ENCODE measurements at regions not wholly inside any gene's neighbourhood (a gene's known extent, or its start where the extent isn't known, plus 50 kb on each side); places are given as distances from the start of the nearest gene placed in this dataset.

DNA sequence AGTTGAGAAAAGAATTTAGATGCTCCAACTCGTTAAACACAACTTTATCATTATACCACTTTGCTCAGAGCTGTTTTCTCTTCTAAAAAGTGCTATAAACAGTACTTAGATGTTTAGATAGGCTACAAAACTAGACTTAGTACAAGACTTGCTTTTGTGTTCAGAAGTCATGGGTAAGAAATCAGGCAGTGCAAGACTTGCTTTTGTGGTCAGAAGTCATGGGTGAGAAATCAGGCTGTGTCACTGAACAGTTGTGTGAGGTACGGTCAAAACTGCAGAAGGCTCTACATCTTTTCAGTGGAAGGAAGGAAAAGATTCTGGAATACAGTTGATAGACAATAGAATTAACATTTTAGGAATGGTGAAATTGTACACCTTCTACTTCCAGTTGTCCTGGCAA is 239.7 kb downstream of the DNAJB9 start:
- no peak overlapping the region for H3K27ac ChIP-seq (ENCODE audit: low read depth in 2 of 2, low read length in 2 of 2)
- no peaks in the 10 kb centered on the region for H3K36me3 ChIP-seq (ENCODE audit: control insufficient read depth in 2 of 2, insufficient read depth in 2 of 2, low read length in 2 of 2)
- no peak overlapping the region for H3K9ac ChIP-seq (ENCODE audit: low read depth in 1 of 2, low read length in 2 of 2)
- H3K4me1 ChIP-seq (ENCODE audit: control insufficient read depth in 2 of 2, insufficient read depth in 2 of 2, low read length in 2 of 2), result no peaks in the 10 kb centered on the region
- no peaks in the 10 kb centered on the region for H3K9me3 ChIP-seq (ENCODE audit: control insufficient read depth in 2 of 2, low read length in 2 of 2)
- H3K27me3 ChIP-seq (ENCODE audit: control insufficient read depth in 2 of 2, insufficient read depth in 2 of 2, low read length in 2 of 2), result no peaks in the 10 kb centered on the region
- H3K4me3 ChIP-seq (ENCODE audit: low read length in 2 of 2), result no peak overlapping the region

GRCh38 chr7:108810756-108811385 is 241.2 kb downstream of the DNAJB9 start:
- Histone ChIP-seq H3K4me1 (ENCODE audit: control insufficient read depth in 2 of 2, insufficient read depth in 2 of 2, low read length in 2 of 2) (no peaks in the 10 kb centered on the region), H3K9me3 (ENCODE audit: control insufficient read depth in 2 of 2, low read length in 2 of 2) (no peaks in the 10 kb centered on the region), H3K27me3 (ENCODE audit: control insufficient read depth in 2 of 2, insufficient read depth in 2 of 2, low read length in 2 of 2) (no peaks in the 10 kb centered on the region), H3K4me3 (ENCODE audit: low read length in 2 of 2) (no peak overlapping the region), H3K36me3 (ENCODE audit: control insufficient read depth in 2 of 2, insufficient read depth in 2 of 2, low read length in 2 of 2) (no peaks in the 10 kb centered on the region), H3K9ac (ENCODE audit: low read depth in 1 of 2, low read length in 2 of 2) (no peak overlapping the region), H3K27ac (ENCODE audit: low read depth in 2 of 2, low read length in 2 of 2) (no peak overlapping the region)

- no peaks in the 10 kb centered on the region for H3K27me3 ChIP-seq (ENCODE audit: control insufficient read depth in 2 of 2, insufficient read depth in 2 of 2, low read length in 2 of 2)
- no peak overlapping the region for H3K9ac ChIP-seq (ENCODE audit: low read depth in 1 of 2, low read length in 2 of 2)
- no peak overlapping the region for H3K27ac ChIP-seq (ENCODE audit: low read depth in 2 of 2, low read length in 2 of 2)
- no peaks in the 10 kb centered on the region for H3K36me3 ChIP-seq (ENCODE audit: control insufficient read depth in 2 of 2, insufficient read depth in 2 of 2, low read length in 2 of 2)
- H3K4me3 ChIP-seq (ENCODE audit: low read length in 2 of 2), result no peak overlapping the region
- H3K4me1 ChIP-seq (ENCODE audit: control insufficient read depth in 2 of 2, insufficient read depth in 2 of 2, low read length in 2 of 2), result no peaks in the 10 kb centered on the region
- no peaks in the 10 kb centered on the region for H3K9me3 ChIP-seq (ENCODE audit: control insufficient read depth in 2 of 2, low read length in 2 of 2)
These were observed 243.8 kb downstream of the DNAJB9 start for GRCh38 chr7:108813251-108814014.

GRCh38 chr7:108815815-108816214 is 246.1 kb downstream of the DNAJB9 start:
- Histone ChIP-seq H3K9ac (ENCODE audit: low read depth in 1 of 2, low read length in 2 of 2) (no peak overlapping the region), H3K27ac (ENCODE audit: low read depth in 2 of 2, low read length in 2 of 2) (no peak overlapping the region)

GRCh38 chr7:108818742-108819141 is 249.1 kb downstream of the DNAJB9 start:
- no peak overlapping the region for H3K4me3 ChIP-seq (ENCODE audit: low read length in 2 of 2)
- no peaks in the 10 kb centered on the region for H3K4me1 ChIP-seq (ENCODE audit: control insufficient read depth in 2 of 2, insufficient read depth in 2 of 2, low read length in 2 of 2)
- H3K9me3 ChIP-seq (ENCODE audit: control insufficient read depth in 2 of 2, low read length in 2 of 2), result no peaks in the 10 kb centered on the region
- no peak overlapping the region for H3K9ac ChIP-seq (ENCODE audit: low read depth in 1 of 2, low read length in 2 of 2)
- H3K27ac ChIP-seq (ENCODE audit: low read depth in 2 of 2, low read length in 2 of 2), result no peak overlapping the region
- H3K27me3 ChIP-seq (ENCODE audit: control insufficient read depth in 2 of 2, insufficient read depth in 2 of 2, low read length in 2 of 2), result no peaks in the 10 kb centered on the region
- H3K36me3 ChIP-seq (ENCODE audit: control insufficient read depth in 2 of 2, insufficient read depth in 2 of 2, low read length in 2 of 2), result no peaks in the 10 kb centered on the region

More at GRCh38 chr7:108815815-108816214, 246.1 kb downstream of the DNAJB9 start:
- H3K4me1 ChIP-seq (ENCODE audit: control insufficient read depth in 2 of 2, insufficient read depth in 2 of 2, low read length in 2 of 2), result no peaks in the 10 kb centered on the region
- no peaks in the 10 kb centered on the region for H3K27me3 ChIP-seq (ENCODE audit: control insufficient read depth in 2 of 2, insufficient read depth in 2 of 2, low read length in 2 of 2)
- no peaks in the 10 kb centered on the region for H3K36me3 ChIP-seq (ENCODE audit: control insufficient read depth in 2 of 2, insufficient read depth in 2 of 2, low read length in 2 of 2)
- no peaks in the 10 kb centered on the region for H3K9me3 ChIP-seq (ENCODE audit: control insufficient read depth in 2 of 2, low read length in 2 of 2)
- H3K4me3 ChIP-seq (ENCODE audit: low read length in 2 of 2), result no peak overlapping the region

- no peaks in the 10 kb centered on the region for H3K9me3 ChIP-seq (ENCODE audit: control insufficient read depth in 2 of 2, low read length in 2 of 2)
- H3K9ac ChIP-seq (ENCODE audit: low read depth in 1 of 2, low read length in 2 of 2), result no peak overlapping the region
- no peaks in the 10 kb centered on the region for H3K27me3 ChIP-seq (ENCODE audit: control insufficient read depth in 2 of 2, insufficient read depth in 2 of 2, low read length in 2 of 2)
- H3K4me3 ChIP-seq (ENCODE audit: low read length in 2 of 2), result no peak overlapping the region
- H3K27ac ChIP-seq (ENCODE audit: low read depth in 2 of 2, low read length in 2 of 2), result no peak overlapping the region
- no peaks in the 10 kb centered on the region for H3K4me1 ChIP-seq (ENCODE audit: control insufficient read depth in 2 of 2, insufficient read depth in 2 of 2, low read length in 2 of 2)
- no peaks in the 10 kb centered on the region for H3K36me3 ChIP-seq (ENCODE audit: control insufficient read depth in 2 of 2, insufficient read depth in 2 of 2, low read length in 2 of 2)
These were observed 255.3 kb downstream of the DNAJB9 start for GRCh38 chr7:108824840-108825580.

DNA sequence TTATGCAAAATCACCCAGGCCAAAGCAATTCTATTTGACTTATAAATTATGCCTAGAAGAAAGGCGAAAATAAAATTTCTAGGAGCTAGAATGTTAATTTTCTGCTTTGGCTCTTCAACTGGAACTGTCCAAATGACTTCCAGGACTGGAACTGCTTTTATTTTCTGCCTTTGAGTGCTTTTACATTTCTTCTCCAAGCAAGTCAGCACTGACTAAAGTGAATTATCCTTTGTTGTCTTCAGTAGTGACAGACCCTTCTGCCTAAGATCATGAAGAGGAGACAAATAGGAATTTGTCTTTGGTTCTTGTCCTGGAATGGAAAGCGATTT is 255.9 kb downstream of the DNAJB9 start:
- Histone ChIP-seq H3K4me3 (ENCODE audit: low read length in 2 of 2) (no peak overlapping the region), H3K9me3 (ENCODE audit: control insufficient read depth in 2 of 2, low read length in 2 of 2) (no peaks in the 10 kb centered on the region), H3K27ac (ENCODE audit: low read depth in 2 of 2, low read length in 2 of 2) (no peak overlapping the region), H3K36me3 (ENCODE audit: control insufficient read depth in 2 of 2, insufficient read depth in 2 of 2, low read length in 2 of 2) (no peaks in the 10 kb centered on the region), H3K9ac (ENCODE audit: low read depth in 1 of 2, low read length in 2 of 2) (no peak overlapping the region), H3K27me3 (ENCODE audit: control insufficient read depth in 2 of 2, insufficient read depth in 2 of 2, low read length in 2 of 2) (no peaks in the 10 kb centered on the region), H3K4me1 (ENCODE audit: control insufficient read depth in 2 of 2, insufficient read depth in 2 of 2, low read length in 2 of 2) (no peaks in the 10 kb centered on the region)

GRCh38 chr7:108836256-108836655 is 266.6 kb downstream of the DNAJB9 start:
- no peaks in the 10 kb centered on the region for H3K36me3 ChIP-seq (ENCODE audit: control insufficient read depth in 2 of 2, insufficient read depth in 2 of 2, low read length in 2 of 2)
- no peaks in the 10 kb centered on the region for H3K9me3 ChIP-seq (ENCODE audit: control insufficient read depth in 2 of 2, low read length in 2 of 2)
- no peak overlapping the region for H3K27ac ChIP-seq (ENCODE audit: low read depth in 2 of 2, low read length in 2 of 2)
- no peaks in the 10 kb centered on the region for H3K27me3 ChIP-seq (ENCODE audit: control insufficient read depth in 2 of 2, insufficient read depth in 2 of 2, low read length in 2 of 2)
- no peak overlapping the region for H3K4me3 ChIP-seq (ENCODE audit: low read length in 2 of 2)
- no peak overlapping the region for H3K9ac ChIP-seq (ENCODE audit: low read depth in 1 of 2, low read length in 2 of 2)
- no peaks in the 10 kb centered on the region for H3K4me1 ChIP-seq (ENCODE audit: control insufficient read depth in 2 of 2, insufficient read depth in 2 of 2, low read length in 2 of 2)

- Histone ChIP-seq H3K27ac (ENCODE audit: low read depth in 2 of 2, low read length in 2 of 2) (no peak overlapping the region), H3K36me3 (ENCODE audit: control insufficient read depth in 2 of 2, insufficient read depth in 2 of 2, low read length in 2 of 2) (no peaks in the 10 kb centered on the region), H3K9ac (ENCODE audit: low read depth in 1 of 2, low read length in 2 of 2) (no peak overlapping the region), H3K27me3 (ENCODE audit: control insufficient read depth in 2 of 2, insufficient read depth in 2 of 2, low read length in 2 of 2) (no peaks in the 10 kb centered on the region), H3K4me3 (ENCODE audit: low read length in 2 of 2) (no peak overlapping the region), H3K4me1 (ENCODE audit: control insufficient read depth in 2 of 2, insufficient read depth in 2 of 2, low read length in 2 of 2) (no peaks in the 10 kb centered on the region), H3K9me3 (ENCODE audit: control insufficient read depth in 2 of 2, low read length in 2 of 2) (no peaks in the 10 kb centered on the region)
These were observed 268.5 kb downstream of the DNAJB9 start for GRCh38 chr7:108838198-108838597.

GRCh38 chr7:108839076-108839475 is 269.4 kb downstream of the DNAJB9 start:
- H3K9me3 ChIP-seq (ENCODE audit: control insufficient read depth in 2 of 2, low read length in 2 of 2), result no peaks in the 10 kb centered on the region
- H3K27ac ChIP-seq (ENCODE audit: low read depth in 2 of 2, low read length in 2 of 2), result no peak overlapping the region
- no peaks in the 10 kb centered on the region for H3K27me3 ChIP-seq (ENCODE audit: control insufficient read depth in 2 of 2, insufficient read depth in 2 of 2, low read length in 2 of 2)
- H3K9ac ChIP-seq (ENCODE audit: low read depth in 1 of 2, low read length in 2 of 2), result no peak overlapping the region
- no peaks in the 10 kb centered on the region for H3K36me3 ChIP-seq (ENCODE audit: control insufficient read depth in 2 of 2, insufficient read depth in 2 of 2, low read length in 2 of 2)
- H3K4me3 ChIP-seq (ENCODE audit: low read length in 2 of 2), result no peak overlapping the region
- no peaks in the 10 kb centered on the region for H3K4me1 ChIP-seq (ENCODE audit: control insufficient read depth in 2 of 2, insufficient read depth in 2 of 2, low read length in 2 of 2)

Measured in mucosa of rectum (tissue), 2 donors.